ENCODE measurements at regions not wholly inside any gene's neighbourhood (a gene's known extent, or its start where the extent isn't known, plus 50 kb on each side); places are given as distances from the start of the nearest gene placed in this dataset.

DNA sequence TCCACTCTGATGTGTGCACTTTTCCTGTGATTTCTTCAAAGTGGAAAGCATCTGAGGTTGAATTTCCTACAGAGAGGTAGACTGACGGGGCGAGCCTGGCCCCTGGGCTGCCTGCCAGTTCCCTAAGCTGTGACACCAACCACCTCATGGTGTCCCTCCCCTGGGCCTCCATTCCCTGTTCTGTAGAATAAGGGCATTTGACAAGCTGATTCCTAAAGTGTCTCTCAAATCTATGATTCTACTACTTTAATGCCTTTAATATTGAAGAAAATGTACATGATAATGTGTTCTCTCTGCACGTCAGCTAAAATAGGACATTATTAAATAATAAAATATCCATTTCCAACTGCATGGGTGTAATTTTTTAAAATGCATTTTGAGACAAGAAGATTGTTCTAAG is 105.1 kb downstream of the SEC61G start:
- TF ChIP-seq, protein P1, sequence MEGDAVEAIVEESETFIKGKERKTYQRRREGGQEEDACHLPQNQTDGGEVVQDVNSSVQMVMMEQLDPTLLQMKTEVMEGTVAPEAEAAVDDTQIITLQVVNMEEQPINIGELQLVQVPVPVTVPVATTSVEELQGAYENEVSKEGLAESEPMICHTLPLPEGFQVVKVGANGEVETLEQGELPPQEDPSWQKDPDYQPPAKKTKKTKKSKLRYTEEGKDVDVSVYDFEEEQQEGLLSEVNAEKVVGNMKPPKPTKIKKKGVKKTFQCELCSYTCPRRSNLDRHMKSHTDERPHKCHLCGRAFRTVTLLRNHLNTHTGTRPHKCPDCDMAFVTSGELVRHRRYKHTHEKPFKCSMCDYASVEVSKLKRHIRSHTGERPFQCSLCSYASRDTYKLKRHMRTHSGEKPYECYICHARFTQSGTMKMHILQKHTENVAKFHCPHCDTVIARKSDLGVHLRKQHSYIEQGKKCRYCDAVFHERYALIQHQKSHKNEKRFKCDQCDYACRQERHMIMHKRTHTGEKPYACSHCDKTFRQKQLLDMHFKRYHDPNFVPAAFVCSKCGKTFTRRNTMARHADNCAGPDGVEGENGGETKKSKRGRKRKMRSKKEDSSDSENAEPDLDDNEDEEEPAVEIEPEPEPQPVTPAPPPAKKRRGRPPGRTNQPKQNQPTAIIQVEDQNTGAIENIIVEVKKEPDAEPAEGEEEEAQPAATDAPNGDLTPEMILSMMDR (IDR thresholded peaks at IDR 0.05; ENCODE audit: control extremely low read depth in 1 of 3, insufficient read depth in 1 of 3, low read depth in 1 of 3, low read length in 3 of 3), result no peak
- no peak for TF ChIP-seq HDAC2 (IDR thresholded peaks at IDR 0.05; ENCODE audit: borderline replicate concordance in 1 of 2, low read depth in 2 of 2, low read length in 2 of 2)
- no peak for TF ChIP-seq POLR2A (IDR thresholded peaks at IDR 0.05; ENCODE audit: control extremely low read depth in 1 of 2, low read depth in 2 of 2, low read length in 2 of 2)
- no peak for TF ChIP-seq POLR2AphosphoS5 (IDR thresholded peaks at IDR 0.05; ENCODE audit: low read depth, low read length)
- TF ChIP-seq YY1 (IDR thresholded peaks at IDR 0.05; ENCODE audit: low read depth, low read length), result no peak
- no peak for TF ChIP-seq GTF2F1 (IDR thresholded peaks at IDR 0.05; ENCODE audit: borderline replicate concordance, low read depth, low read length)
- TF ChIP-seq EZH2 (IDR thresholded peaks at IDR 0.05; ENCODE audit: low read depth, low read length, severe bottlenecking), result no peak
- TF ChIP-seq RAD21 (IDR thresholded peaks at IDR 0.05 in 1 of 2, conservative IDR thresholded peaks at IDR 0.05 in 1 of 2; ENCODE audit: low read depth in 2 of 2, low read length in 2 of 2), result no peak
